PC-9 (cell line): ENCODE measurements at regions not wholly inside any gene's neighbourhood (a gene's known extent, or its start where the extent isn't known, plus 50 kb on each side); places are given as distances from the start of the nearest gene placed in this dataset.

Source experiments
- CTCF ChIP-seq: fragments of 200-600 bp; sonication (generic); conservative IDR thresholded peaks from 2 replicates; pipeline ENCODE4 v1.6.1; 2017; ENCODE audit warnings: mixed run types, antibody characterized with exemption, mild to moderate bottlenecking, moderate library complexity
- EZH2 ChIP-seq: fragments of 200-600 bp; sonication (generic); IDR thresholded peaks from 2 replicates; pipeline ENCODE4 v1.8.0; 2017; ENCODE audit warnings: antibody characterized with exemption, low read depth

DNA sequence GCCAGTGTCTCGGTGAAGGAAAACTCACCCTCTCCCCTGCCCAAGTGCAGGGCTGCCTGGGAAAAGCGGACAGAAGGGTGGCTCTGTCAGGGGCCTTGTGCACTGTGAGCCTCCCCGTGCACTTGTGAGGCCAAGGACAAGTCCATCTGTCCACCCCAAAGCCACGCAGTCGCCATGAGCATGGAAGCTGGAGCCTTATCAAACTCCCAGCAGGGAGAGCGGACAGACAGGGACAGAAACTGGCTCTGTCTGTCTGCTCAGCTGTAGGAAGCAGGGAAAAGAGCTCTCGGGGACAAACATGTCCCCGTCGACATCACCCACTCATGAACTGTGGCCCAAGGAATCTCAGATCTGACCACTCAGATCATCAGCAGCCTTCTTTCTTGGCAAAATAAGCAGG lies 1385.4 kb downstream of the TBC1D22A start:
- TF ChIP-seq CTCF, result no peak
- no peak for TF ChIP-seq EZH2
